UCSD-AML1 (cell line): ENCODE measurements at regions not wholly inside any gene's neighbourhood (a gene's known extent, or its start where the extent isn't known, plus 50 kb on each side); places are given as distances from the start of the nearest gene placed in this dataset.

Source experiments
- DNase-seq: peaks from one replicate; lab custom pipeline; 2025; ENCODE audit not compliant: unreplicated experiment; lab: John Stamatoyannopoulos, UW

DNA sequence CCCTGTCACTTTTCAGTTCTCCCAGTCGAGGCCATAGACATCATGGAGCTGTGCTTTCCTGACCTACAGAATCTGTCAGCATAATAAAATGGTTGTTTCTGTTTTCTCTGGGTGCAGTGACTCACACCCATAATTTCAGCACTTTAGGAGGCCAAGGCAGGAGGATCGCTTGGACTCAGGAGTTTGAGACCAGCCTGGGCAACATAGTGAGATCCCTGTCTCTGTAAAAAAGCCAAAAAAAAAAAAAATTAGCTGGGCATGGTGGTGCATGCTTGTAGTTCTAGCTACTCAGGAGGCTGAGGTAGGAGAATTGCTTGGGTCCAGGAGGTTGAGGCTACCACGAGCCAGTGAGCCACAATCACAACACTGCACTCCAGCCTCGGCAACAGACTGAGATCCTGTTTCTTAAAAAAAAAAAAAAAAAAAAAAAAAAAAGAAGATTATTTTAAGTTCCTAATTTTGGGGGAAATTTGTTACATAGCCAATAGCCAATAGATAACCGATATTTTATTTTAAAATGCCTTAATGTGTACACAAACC, 196.2 kb downstream of the ADSS2 start:
- no peak for DNase-seq

- no peak for DNase-seq
Measured at GRCh38 chr1:244256086-244256676, 195.5 kb downstream of the ADSS2 start.

DNA sequence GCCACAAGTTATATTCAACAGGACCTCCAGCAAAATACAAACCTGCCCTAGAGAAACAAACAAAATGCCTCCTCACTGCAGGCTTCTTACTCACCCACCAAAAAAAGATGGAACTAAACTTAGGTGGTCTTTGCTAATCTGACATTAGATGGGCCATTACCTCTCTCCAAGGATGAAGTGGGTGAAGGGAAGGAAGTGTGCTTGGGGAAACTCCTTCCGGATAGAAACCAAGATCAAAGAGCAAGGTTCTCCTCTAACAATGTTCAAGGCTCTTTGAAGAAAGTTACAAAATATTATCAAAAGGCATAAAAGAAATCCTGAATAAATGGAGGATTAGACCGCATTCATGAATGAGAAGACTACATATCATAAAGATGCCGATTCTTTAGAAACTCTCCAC, 187.5 kb downstream of the ADSS2 start:
- DNase-seq = no peak

GRCh38 chr1:244265507-244265906, 186.2 kb downstream of the ADSS2 start:
- DNase-seq = no peak

GRCh38 chr1:244269169-244269568, 182.5 kb downstream of the ADSS2 start:
- DNase-seq = no peak

DNA sequence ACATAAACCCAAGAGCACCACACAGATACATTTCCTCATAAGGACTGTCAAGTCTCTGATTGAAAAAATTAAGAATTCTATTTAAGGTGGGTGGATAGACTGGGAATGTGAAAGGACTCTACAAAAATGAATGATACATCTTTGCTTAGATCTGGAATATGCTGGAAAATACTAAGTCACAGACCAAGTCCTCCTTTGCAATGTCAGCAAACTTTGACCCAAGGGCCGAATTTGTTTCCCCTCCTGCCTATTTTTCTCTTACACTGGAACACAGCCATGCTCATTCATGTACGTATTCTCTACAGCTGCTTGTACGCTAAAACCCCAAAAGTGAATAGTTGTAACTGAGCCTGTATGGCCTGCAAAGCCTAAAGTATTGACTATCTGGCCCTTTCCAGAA, 180.7 kb downstream of the ADSS2 start:
- no peak for DNase-seq

DNA sequence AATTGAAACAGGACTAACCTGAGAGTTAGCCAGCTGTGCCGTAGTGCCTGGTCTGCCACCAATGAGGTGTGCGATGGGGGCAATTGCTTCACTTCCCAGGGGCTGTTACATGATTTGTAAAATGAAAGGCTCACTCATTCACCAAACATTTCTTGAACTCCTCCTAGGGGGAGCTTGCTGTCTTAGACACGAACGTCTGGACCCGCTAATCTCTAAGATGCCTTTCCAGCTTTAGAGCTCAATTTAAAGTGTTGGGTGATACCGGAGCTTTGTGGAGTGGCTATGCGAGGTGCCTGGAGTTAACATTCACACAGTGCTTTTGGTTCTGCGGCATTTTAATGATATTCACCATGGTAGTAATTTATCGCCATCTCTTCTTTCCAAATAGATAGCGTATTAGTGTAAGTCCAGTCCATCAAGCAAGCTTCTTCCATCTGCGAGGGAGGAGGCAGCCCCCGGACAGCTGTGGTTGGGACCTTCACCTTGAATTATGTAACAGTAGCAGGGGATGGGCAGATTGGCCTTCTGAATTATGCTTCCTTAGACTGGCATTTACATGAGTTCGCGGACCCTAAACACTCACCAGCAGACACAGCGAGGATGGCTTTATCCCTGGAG, 179.9 kb downstream of the ADSS2 start:
- DNase-seq = no peak

- peak; percentile 53 for DNase-seq
Measured at GRCh38 chr1:244272471-244273261, 179.0 kb downstream of the ADSS2 start.

- no peak for DNase-seq
Measured at GRCh38 chr1:244273262-244273844, 178.4 kb downstream of the ADSS2 start.

- no peak for DNase-seq
Measured at GRCh38 chr1:244273845-244274619, 177.7 kb downstream of the ADSS2 start.

- no peak for DNase-seq
Measured at GRCh38 chr1:244276646-244277045, 175.1 kb downstream of the ADSS2 start.

DNA sequence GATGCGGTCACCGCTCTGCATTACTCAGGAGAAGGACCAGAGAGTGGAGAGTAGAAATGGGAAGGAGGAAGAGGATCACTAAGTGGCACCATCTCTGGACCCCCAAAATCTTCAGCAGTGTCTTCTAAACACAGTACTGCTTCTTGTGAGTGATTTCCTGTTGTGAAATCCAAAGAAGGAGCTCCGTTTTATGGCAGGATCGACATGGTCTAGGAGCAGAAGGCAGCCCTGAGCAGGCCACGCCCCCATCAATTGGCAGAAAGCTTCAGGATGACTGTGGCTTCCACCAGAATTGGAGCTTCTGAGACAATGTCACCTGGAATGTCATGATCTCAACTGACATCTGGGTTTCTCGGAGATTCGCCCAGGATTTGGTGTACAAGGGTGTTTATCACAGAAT, 171.5 kb downstream of the ADSS2 start:
- no peak for DNase-seq

- DNase-seq = no peak
Measured at GRCh38 chr1:244280859-244281258, 170.8 kb downstream of the ADSS2 start.

GRCh38 chr1:244283772-244284171, 167.9 kb downstream of the ADSS2 start:
- DNase-seq = no peak

DNA sequence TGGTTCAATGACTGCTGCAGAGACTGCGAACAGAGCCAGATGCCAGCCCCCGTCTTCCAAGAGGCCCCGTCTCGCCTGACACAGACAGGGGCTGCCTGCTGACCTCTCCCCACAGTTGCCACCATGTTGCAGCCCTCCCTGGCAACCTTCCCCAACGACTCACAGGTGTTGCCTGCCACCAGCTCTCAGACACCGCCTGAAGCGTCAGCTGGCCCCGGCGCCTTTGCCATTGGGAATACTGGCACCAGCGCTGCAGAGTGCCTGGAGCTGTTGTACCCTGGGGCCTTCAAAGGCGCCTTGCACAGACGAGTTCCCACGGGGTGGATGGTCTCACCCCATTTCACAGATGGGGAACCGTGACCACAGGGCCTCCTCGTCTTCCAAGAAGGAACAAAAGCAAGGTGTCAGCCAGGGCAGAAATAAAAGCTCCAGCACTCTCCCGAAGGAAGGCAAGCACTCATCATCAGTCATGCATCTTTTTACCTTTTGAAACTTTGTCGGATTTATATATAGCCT, 167.0 kb downstream of the ADSS2 start:
- DNase-seq = no peak

DNA sequence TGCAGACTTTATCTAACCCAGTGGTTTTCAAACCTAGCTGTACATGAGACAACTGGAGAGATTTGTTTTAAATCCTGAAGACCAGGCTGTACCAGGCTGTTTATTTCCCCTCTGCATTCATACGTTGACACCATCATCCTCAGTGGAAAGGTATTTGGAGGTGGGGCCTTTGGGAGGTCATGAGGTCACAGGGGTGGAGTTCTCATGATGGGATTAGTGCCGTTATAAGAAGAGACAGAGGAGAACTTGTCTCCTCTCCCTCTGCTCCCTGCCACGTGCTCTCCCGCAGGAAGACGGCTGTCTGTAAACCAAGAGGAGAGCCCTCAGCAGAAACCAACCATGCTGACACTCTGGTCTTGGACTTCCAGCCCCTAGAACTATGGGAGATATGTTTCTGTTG, 165.4 kb downstream of the ADSS2 start:
- no peak for DNase-seq

- DNase-seq = no peak
Measured at GRCh38 chr1:244287726-244288125, 164.0 kb downstream of the ADSS2 start.

DNA sequence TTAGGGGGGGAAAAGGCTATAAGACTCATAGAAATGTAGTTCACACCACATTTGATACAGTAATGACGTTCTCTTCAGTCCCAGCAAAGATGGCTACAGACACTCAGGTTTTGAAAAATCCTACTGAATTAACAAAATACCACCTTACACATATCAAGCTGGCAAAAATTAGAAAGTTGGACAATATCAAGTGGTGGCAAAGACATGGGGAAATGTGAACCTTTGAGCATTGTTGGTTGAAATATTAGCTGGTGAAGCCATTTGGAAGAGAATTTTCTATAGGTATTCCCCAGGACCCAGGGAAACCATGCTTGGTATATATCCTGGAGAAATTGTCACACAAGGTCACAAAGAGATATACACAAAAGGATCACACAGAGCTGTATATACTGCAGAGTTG, 163.0 kb downstream of the ADSS2 start:
- DNase-seq = no peak

DNA sequence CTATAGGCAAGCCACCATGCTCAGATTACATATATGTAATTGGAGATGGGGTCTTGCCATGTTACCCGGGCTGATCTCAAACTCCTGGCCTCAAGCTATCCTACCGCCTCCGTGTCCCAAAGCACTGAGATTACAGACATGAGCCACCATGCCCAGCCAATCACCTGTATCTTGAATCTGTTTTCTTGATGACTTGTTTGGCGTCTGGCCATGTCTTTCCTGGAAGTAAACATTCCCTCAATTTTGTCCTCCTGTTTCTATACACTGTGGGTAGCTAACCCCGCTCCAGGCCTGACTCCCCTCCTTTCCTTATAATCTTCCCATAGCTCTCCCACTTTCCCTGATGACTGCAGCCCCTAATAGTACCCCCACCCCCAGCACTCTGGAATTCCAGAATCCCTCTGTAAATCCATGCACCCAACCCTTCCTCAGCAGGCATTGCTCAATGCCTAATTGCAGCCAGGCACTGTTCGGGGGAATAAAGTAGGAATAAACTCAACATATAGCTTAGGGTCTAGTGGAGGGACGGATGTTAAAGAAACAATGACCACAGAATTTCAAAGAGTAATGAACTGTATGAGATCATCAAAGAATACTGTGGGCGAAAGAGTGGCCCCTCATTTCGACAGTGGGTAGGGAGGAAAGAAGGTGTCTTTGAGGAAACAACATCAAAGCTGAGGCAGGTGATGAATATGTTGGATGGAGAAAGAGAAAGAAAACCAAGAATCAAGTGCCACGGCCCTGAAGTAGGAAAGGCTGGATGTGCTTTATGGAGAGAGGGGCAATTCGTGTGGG, 161.5 kb downstream of the ADSS2 start:
- no peak for DNase-seq
